BLaER1 treated with 17β-estradiol and CSF1 and Interleukin-3, amounts not matched to agents 10 nM and 100 nM (cell line): ENCODE measurements at regions not wholly inside any gene's neighbourhood (a gene's known extent, or its start where the extent isn't known, plus 50 kb on each side); places are given as distances from the start of the nearest gene placed in this dataset.

Experiments
- H3K27ac ChIP-seq, 11 experiments: shearing (Covaris generic); formaldehyde crosslinking; 2 replicates each; pipeline ENCODE4 v1.8.1; 2022
- H3K27me3 ChIP-seq, 11 experiments: shearing (Covaris generic); formaldehyde crosslinking; 2 replicates each; pipeline ENCODE4 v1.8.1; 2022
- H3K36me3 ChIP-seq, 11 experiments: shearing (Covaris generic); formaldehyde crosslinking; 2 replicates each; pipeline ENCODE4 v1.8.1; 2022
- H3K4me1 ChIP-seq, 10 experiments: shearing (Covaris generic); formaldehyde crosslinking; 2 replicates each; pipeline ENCODE4 v1.8.1; 2022
- H3K4me2 ChIP-seq, 11 experiments: shearing (Covaris generic); formaldehyde crosslinking; 2 replicates each; pipeline ENCODE4 v1.8.1; 2022
- H3K4me3 ChIP-seq, 10 experiments: shearing (Covaris generic); formaldehyde crosslinking; 2 replicates each; pipeline ENCODE4 v1.8.1; 2022
- H3K9ac ChIP-seq, 11 experiments: shearing (Covaris generic); formaldehyde crosslinking; 2 replicates each; pipeline ENCODE4 v1.8.1; 2022
- H3K9me3 ChIP-seq, 11 experiments: shearing (Covaris generic); formaldehyde crosslinking; replicated peaks in 1 of 11; 2 replicates each; pipeline ENCODE4 v1.8.1; 2022
- H4K20me1 ChIP-seq, 11 experiments: shearing (Covaris generic); formaldehyde crosslinking; 2 replicates each; pipeline ENCODE4 v1.8.1; 2022
- Cebpa-rat ChIP-seq, 11 experiments: shearing (Covaris generic); IDR thresholded peaks; 2 replicates each; pipeline ENCODE4 v1.8.1; 2022

DNA sequence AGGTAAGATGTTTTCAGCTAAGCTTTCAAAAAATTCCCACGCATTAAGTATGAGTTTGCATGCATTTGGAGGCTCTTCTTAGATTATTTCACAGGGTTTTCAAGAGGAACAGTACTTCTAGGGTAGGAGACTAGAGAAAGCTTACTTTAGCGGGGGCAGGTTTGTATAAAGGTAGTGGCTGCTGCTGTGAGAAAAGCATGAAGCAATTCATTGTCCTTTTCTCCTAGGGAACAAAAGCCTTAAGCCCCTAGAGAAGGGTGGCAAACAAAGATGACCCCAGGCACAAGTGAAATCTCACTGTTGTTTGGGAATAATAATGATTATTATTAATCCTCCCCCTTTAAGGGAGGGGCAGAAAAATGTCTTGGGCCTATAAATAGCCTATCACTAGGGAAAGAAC, 310.7 kb downstream of the DIPK2A start:
- H3K9me3 ChIP-seq: no peaks in the 10 kb centered on the region
- no peak overlapping the region for H3K4me2 ChIP-seq
- no peaks in the 10 kb centered on the region for H3K27me3 ChIP-seq
- H3K36me3 ChIP-seq: no peaks in the 10 kb centered on the region
- no peak for TF ChIP-seq Cebpa-rat (IDR thresholded peaks at IDR 0.05)
- H3K27ac ChIP-seq: no peak overlapping the region
- no peak overlapping the region for H3K4me3 ChIP-seq
- H4K20me1 ChIP-seq: no peaks in the 10 kb centered on the region
- no peaks in the 10 kb centered on the region for H3K4me1 ChIP-seq
- no peak overlapping the region for H3K9ac ChIP-seq

DNA sequence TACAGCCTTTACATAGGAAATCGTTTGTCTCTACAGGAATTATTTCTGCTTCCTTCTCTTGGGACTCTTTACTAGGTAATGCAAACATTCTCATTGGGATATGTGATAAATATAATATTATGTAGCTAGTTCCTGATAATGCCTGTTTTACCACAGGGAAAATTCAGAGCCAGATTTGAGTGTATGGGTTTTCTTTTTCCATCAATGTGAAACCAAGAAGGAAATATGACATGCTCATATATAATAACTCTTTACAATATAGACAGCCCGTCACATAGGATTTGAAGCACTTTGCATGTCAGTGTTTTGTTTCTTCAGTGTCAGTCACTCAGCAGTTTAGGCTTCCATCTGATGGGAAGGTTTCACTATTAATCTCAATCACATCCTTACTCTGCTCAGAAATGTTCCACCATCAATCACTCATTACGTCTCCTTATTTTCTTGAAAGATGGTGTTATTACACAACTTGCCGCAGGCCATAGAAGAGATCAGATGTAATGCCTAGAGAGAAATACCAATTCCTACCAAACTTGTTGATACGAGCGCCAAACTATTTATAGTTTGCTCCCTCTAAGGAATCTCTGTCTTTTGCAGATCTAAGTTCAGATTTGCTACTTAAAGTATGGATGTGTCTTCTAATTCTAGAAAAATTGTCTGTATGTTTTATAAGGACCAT, 314.8 kb downstream of the DIPK2A start:
- H3K27me3 ChIP-seq: no peaks in the 10 kb centered on the region
- no peak for TF ChIP-seq Cebpa-rat (IDR thresholded peaks at IDR 0.05)
- H3K27ac ChIP-seq: no peak overlapping the region
- H4K20me1 ChIP-seq: no peaks in the 10 kb centered on the region
- H3K4me2 ChIP-seq: no peak overlapping the region
- no peak overlapping the region for H3K4me3 ChIP-seq
- no peaks in the 10 kb centered on the region for H3K4me1 ChIP-seq
- H3K9ac ChIP-seq: no peak overlapping the region
- H3K36me3 ChIP-seq: no peaks in the 10 kb centered on the region
- H3K9me3 ChIP-seq: peaks cover 0 to 5% (median 0%) of the 10 kb centered on the region in 11 experiments; a peak in 1 of 22 replicates

GRCh38 chr3:144287001-144287400, 315.4 kb downstream of the DIPK2A start:
- TF ChIP-seq Cebpa-rat (IDR thresholded peaks at IDR 0.05): no peak
- peaks cover 0 to 10% (median 4%) of the 10 kb centered on the region in 11 experiments; a peak in 4 of 22 replicates for H3K9me3 ChIP-seq
- H3K4me2 ChIP-seq: no peak overlapping the region
- H4K20me1 ChIP-seq: no peaks in the 10 kb centered on the region
- H3K9ac ChIP-seq: no peak overlapping the region
- H3K4me1 ChIP-seq: no peaks in the 10 kb centered on the region
- no peak overlapping the region for H3K27ac ChIP-seq
- no peak overlapping the region for H3K4me3 ChIP-seq
- H3K36me3 ChIP-seq: no peaks in the 10 kb centered on the region
- H3K27me3 ChIP-seq: no peaks in the 10 kb centered on the region

DNA sequence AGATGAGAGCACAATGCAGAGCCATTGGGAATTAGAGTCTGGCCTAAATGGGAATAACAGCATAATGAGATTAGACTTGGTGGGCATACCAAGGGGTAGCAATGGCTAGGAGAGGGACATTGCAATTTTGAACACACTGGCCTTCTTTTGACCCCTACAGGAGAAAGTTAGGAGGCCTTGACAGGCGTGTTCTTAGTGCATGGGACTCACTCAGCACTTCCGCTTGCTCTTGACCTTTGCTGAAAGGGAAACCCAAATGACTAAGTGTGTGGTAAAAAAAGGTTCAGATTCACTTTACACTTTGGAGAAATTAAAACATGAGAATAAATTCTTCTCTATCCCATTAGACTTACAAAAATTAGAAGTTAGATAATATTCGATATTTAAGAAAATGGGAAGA, 317.4 kb downstream of the DIPK2A start:
- H3K27ac ChIP-seq: no peak overlapping the region
- H3K9me3 ChIP-seq: peaks cover 0 to 11% (median 4%) of the 10 kb centered on the region in 11 experiments; a peak in 4 of 22 replicates
- H3K27me3 ChIP-seq: no peaks in the 10 kb centered on the region
- no peak overlapping the region for H3K4me3 ChIP-seq
- no peak for TF ChIP-seq Cebpa-rat (IDR thresholded peaks at IDR 0.05)
- no peak overlapping the region for H3K9ac ChIP-seq
- H4K20me1 ChIP-seq: no peaks in the 10 kb centered on the region
- no peak overlapping the region for H3K4me2 ChIP-seq
- no peaks in the 10 kb centered on the region for H3K4me1 ChIP-seq
- no peaks in the 10 kb centered on the region for H3K36me3 ChIP-seq

DNA sequence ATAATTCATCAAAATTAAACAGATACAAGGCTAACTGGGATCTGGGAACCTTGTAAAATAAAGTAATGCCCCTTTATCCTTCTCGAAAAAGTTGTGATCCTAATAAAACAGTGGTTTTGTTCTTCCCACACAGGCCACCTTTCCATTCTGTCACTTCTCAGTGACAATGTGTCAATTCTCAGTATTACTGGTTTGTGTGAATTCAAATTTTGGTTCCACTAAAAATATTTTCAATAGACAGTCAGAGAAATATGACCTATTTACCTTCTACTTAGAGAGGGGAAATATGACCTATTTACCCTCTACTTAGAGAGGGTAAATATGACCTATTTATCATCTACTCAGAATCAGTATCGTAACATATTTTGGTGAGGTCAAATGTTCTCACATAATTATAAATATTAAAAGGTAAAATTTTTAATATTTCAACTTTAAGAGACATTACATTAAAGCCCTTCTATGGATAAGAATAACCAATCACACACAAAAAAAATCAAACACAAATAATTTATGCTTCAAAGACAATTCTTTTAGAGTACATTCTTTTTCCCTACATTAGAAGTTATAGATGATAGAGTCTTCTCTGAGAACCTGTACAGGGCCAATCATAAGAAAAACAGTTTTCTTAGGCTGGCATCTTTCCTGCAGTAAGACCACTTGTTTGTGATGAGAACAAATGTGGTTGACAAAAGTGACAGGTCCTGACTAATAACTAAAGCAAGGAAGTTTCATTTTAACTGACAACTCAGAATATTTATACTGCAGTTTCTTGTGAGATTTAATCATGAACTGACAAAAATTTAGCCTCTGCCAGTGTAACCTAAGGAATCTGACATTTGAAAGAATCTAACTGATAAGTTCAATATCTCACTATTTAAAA, 323.3 kb downstream of the DIPK2A start:
- H3K4me3 ChIP-seq: no peak overlapping the region
- no peaks in the 10 kb centered on the region for H3K36me3 ChIP-seq
- no peaks in the 10 kb centered on the region for H3K27me3 ChIP-seq
- H3K9me3 ChIP-seq: peaks cover 0 to 11% (median 4%) of the 10 kb centered on the region in 11 experiments; a peak in 4 of 22 replicates
- no peak overlapping the region for H3K9ac ChIP-seq
- H3K27ac ChIP-seq: no peak overlapping the region
- H3K4me1 ChIP-seq: no peaks in the 10 kb centered on the region
- TF ChIP-seq Cebpa-rat (IDR thresholded peaks at IDR 0.05): no peak
- no peaks in the 10 kb centered on the region for H4K20me1 ChIP-seq
- no peak overlapping the region for H3K4me2 ChIP-seq

DNA sequence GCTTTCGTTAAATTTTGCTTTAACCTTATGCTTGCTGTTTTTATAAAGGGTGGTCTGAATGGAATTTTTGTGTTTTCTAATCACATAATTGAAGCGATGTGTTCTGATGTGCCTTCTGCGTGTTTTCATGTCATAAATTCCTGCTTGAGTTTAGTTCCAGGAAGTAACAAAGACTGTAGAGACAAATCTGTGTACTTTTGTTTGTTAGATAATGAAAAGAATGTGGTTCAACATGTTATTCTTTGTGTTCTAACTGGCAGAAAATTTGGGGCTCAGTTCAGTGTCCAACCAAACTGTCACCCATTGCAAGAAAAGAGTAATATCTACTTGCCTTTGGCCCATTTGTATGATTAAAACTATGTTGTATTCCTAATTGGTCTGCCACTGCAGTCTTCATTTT, 324.0 kb downstream of the DIPK2A start:
- Histone ChIP-seq H3K4me1 (no peaks in the 10 kb centered on the region), H3K36me3 (no peaks in the 10 kb centered on the region), H4K20me1 (no peaks in the 10 kb centered on the region), H3K9ac (no peak overlapping the region), H3K4me2 (no peak overlapping the region), H3K27me3 (no peaks in the 10 kb centered on the region), H3K27ac (no peak overlapping the region), H3K9me3 (peaks cover 0 to 10% (median 4%) of the 10 kb centered on the region in 11 experiments; a peak in 4 of 22 replicates), H3K4me3 (no peak overlapping the region)
- TF ChIP-seq Cebpa-rat (IDR thresholded peaks at IDR 0.05): no peak

DNA sequence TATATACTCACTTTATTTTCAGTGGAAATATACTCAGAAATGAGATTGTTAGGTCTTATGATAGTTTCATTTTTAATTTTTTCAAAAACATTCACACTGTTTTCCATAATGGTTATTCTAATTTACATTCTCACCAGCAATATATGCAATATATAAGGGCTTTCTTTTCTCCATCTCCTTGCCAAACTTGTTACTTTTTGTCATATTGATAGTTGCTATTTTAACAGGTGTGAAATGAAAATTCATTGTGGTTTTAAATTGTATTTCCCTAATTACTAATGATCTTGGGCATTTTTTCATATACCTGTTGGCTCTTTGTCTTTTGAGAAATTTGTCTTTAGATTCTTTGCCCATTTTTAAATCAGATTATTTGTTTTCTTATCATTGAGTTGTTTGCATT, 325.2 kb downstream of the DIPK2A start:
- Histone ChIP-seq H3K9me3 (peaks cover 0 to 3% (median under 1%) of the 10 kb centered on the region in 11 experiments; a peak in 5 of 22 replicates), H4K20me1 (no peaks in the 10 kb centered on the region), H3K36me3 (no peaks in the 10 kb centered on the region), H3K4me3 (no peak overlapping the region), H3K27ac (no peak overlapping the region), H3K27me3 (no peaks in the 10 kb centered on the region), H3K4me2 (no peak overlapping the region), H3K4me1 (no peaks in the 10 kb centered on the region), H3K9ac (no peak overlapping the region)
- TF ChIP-seq Cebpa-rat (IDR thresholded peaks at IDR 0.05): no peak

DNA sequence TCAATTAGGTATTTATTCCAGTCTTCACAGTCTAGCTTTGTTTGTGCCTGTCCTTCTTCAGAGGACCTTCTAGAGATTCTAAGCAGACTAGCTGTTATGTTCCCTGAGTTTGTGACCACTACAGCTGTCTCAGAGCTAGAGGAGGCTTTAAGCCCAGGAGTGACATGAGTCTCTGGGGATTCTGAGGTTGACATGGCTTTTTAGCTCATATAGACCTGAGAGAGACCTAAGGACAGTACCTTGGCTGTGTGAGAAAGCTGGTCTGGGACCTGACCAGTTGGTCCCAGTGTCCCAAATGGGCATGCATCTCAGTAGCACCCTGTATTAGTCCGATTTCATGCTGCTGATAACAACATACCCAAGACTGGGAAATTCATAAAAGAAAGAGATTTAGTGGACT, 330.2 kb downstream of the DIPK2A start:
- Histone ChIP-seq H3K9ac (no peak overlapping the region), H3K4me1 (no peaks in the 10 kb centered on the region), H3K27me3 (no peaks in the 10 kb centered on the region), H3K27ac (no peak overlapping the region), H4K20me1 (no peaks in the 10 kb centered on the region), H3K4me3 (no peak overlapping the region), H3K4me2 (no peak overlapping the region), H3K36me3 (no peaks in the 10 kb centered on the region), H3K9me3 (peaks cover 0 to 38% (median 16%) of the 10 kb centered on the region in 11 experiments; a peak in 14 of 22 replicates)
- TF ChIP-seq Cebpa-rat (IDR thresholded peaks at IDR 0.05): no peak

- peaks cover 0 to 26% (median 11%) of the 10 kb centered on the region in 11 experiments; a peak in 13 of 22 replicates for H3K9me3 ChIP-seq
- no peak overlapping the region for H3K27ac ChIP-seq
- no peaks in the 10 kb centered on the region for H3K36me3 ChIP-seq
- TF ChIP-seq Cebpa-rat (IDR thresholded peaks at IDR 0.05): no peak
- no peak overlapping the region for H3K9ac ChIP-seq
- H3K4me1 ChIP-seq: peaks cover 0 to 7% (median 6%) of the 10 kb centered on the region in 10 experiments; a peak in 5 of 20 replicates
- H3K4me2 ChIP-seq: no peak overlapping the region
- H4K20me1 ChIP-seq: no peaks in the 10 kb centered on the region
- no peaks in the 10 kb centered on the region for H3K27me3 ChIP-seq
- no peak overlapping the region for H3K4me3 ChIP-seq
These were observed 336.3 kb downstream of the DIPK2A start for GRCh38 chr3:144307951-144308350.
